GM23248 (cell line): ENCODE measurements at regions not wholly inside any gene's neighbourhood (a gene's known extent, or its start where the extent isn't known, plus 50 kb on each side); places are given as distances from the start of the nearest gene placed in this dataset.

Experiments used
- EZH2 ChIP-seq: fragments of 200-600 bp; sonication (generic); IDR thresholded peaks from 2 replicates; pipeline ENCODE4 v1.6.1; 2018; ENCODE audit warnings: antibody characterized with exemption, mild to moderate bottlenecking; ENCODE audit not compliant: insufficient read depth, poor library complexity, severe bottlenecking
- EZH2phosphoT487 ChIP-seq: fragments of 200-600 bp; sonication (generic); IDR thresholded peaks from 2 replicates; pipeline ENCODE4 v1.6.1; 2018; ENCODE audit warnings: antibody characterized with exemption, moderate library complexity, mild to moderate bottlenecking, low read depth; ENCODE audit not compliant: insufficient read depth

GRCh38 chr4:12173496-12173895, 744.8 kb upstream of the HS3ST1 start:
- TF ChIP-seq EZH2 (no peak), EZH2phosphoT487 (no peak)
